GM21619 (cell line): ENCODE measurements at regions not wholly inside any gene's neighbourhood (a gene's known extent, or its start where the extent isn't known, plus 50 kb on each side); places are given as distances from the start of the nearest gene placed in this dataset.

Experiments used
- ATAC-seq: cut with Tn5 transposase; IDR thresholded peaks from one replicate; pipeline ENCODE4 v1.9.1; 2021; ENCODE audit not compliant: unreplicated experiment

DNA sequence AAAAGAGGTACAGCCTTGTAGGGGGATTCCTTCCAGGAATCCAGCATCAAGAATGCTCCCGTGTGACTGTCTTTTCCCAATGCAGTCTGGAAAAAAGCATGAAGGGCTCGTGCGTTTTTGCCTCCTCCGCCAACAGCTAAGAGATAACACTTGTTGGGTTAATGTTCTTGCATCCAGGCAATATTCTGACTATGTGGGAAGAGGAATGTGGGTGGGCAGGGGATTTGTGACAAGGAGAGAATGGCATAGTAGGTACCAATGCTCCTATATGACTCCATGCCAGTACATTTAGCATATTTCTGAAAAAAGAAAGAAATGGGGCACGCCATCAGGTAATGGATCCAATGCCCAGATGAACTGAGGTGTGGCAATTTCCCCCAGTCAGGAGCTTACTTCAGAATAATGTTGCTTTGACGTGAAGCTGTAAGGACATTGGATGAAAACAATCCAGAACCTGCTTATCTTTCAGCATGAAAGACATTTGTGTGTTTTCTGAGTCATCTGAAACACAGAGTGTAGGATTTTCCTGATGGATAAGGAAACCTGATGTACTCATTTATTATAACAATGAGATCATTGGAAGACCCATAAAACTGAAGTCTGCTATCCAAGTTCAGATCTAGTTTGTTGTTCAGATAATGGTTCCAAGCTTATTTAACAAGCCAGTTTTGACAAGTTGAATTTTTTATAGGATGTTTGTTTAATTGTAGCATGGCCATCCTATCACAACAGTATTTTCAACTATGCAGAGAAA lies 105.5 kb downstream of the LYPLAL1 start:
- ATAC-seq, result no peak

DNA sequence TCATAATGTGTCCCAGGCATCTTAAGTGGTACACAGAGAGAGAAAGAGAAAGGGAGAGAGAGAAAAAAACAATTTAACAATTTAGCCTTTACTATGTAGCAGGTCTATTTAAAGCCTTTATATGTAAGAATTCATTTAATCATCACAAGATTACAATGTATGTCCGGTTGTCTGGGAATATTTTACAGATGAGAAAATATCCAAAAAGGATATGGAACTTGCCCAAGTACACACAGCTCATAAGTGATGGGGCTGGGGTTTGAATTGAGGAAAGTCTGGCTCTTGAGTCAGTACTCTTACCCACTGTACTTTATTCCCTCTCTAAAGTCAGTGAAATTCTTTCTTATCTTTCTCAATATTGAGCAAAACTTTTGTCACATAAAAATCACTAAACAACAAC lies 104.6 kb downstream of the LYPLAL1 start:
- no peak for ATAC-seq

DNA sequence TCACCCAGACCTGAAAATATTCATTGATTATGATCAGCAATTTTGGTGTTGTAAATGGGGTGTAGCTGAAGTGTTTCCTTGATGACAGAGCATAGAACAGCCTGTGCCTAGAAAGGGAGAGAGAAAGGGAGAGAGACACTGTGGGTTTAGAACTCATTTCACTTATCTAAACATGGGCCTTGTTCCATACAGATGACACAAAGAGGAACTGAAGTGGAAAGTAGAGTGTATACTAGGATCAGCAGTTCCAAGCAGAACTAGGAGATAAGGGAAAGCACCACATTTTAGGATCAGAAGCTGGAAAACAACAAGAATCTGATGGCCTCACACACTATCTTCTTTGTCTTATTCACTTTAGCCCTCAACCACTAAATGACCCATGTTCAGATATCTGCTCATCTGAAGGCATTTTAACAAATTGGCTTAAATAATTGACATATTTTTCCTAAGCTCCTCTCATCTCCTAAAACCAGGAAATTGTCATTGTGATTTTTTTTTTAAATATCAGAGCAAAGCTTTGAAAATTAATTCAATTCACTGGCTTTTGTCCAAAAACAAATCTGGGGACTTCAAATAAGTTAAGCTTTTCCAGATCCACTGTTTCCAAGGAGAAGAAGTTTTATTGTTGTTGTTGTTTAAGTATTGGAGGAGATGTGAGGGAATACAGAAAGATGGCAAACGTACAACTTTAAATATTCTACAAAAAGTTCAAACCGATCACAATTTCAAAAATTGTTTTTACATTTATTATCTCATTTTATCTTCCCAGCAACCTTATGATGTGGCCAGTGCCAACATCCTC lies 103.8 kb downstream of the LYPLAL1 start:
- ATAC-seq, result no peak

DNA sequence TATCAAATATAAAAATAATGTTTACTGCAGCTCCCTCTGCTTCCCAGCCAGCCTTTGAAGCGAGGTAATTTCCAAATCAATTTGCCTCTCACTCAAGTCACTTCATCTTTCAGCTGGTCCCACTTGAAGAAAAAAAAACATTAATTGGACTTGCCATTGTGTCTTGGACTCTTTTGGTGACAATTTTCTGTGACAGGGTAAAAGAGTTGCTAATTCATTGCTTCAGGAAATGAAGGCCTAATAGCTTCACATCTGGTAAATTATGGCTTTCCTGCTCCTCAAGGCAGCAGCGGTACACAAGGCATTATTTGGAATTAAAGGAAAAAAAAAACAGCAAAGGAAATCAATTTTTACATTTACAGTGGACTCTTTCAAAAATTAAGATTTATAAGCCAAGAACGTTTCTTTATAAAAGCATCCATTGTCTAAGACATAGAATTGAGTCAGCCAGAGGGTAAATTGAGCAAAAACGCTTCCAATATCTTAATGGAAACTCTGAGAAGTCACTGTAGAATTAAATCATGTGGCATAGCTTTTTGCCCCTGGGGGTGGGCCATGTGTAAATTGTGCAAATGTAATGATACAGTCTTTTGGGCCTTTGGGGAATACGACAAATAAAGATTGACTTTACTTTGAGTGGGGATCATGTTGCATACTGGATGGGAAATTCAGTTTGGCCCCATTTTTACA lies 102.5 kb downstream of the LYPLAL1 start:
- ATAC-seq, result no peak

DNA sequence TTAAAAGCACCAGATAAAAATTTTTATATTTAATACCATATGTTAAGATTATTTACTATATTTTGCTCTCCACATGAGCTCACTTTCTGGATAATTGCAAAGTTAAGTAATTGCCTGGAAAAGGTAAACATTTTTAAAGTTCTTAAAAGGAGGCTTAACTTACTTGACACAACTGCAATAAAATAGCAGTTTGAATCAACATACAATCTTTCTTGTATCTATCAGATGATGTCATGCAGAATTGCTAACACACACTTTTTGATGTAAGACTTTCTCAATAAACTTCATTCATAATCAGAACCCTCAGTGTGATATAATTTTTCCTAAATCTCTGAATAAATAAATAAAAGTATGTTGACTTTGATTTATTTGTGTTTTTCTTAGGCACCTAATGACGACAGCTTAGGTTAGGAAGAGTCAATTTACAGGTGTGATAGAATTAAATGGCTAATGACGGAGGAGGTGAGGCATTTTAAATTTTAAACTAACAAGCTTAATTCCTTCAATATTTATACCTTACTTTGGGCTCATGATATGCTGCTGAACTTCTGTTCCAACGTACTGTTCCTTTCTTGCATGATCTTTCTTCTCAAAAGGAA lies 99.5 kb downstream of the LYPLAL1 start:
- ATAC-seq, result no peak

DNA sequence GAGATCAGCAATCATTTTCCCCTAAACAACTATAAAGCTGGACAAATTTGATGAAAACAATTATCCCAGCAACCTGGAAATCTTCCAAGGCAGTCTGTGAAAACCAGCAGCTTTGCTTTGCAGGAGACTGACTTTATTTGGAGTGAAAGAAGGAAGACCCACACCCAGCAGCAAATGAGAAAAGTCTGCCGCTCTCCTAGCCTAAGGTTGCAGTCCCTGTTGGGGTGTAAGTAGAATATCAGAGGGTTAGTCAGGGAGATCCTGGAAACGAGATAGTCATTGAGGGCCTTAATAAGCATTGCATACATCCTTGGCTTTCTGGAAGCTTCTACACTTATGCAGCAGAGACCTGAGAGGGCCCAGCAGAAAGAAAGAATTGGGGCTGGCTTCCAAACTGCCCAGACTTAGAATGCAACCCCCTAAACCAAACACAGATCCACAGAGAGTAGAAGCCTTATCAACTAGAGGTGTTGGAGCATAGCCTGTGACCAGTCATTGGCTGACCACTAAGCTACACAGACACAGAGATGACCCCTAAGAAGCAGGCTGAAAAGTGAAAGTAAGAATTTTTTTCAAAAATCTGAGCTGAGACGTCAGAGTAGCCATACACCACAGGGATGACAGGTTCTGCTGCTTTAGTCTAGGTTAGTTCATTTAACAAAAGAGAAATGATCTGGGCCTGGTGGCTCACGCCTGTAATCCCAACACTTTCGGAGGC lies 98.3 kb downstream of the LYPLAL1 start:
- peak; percentile 56 for ATAC-seq

DNA sequence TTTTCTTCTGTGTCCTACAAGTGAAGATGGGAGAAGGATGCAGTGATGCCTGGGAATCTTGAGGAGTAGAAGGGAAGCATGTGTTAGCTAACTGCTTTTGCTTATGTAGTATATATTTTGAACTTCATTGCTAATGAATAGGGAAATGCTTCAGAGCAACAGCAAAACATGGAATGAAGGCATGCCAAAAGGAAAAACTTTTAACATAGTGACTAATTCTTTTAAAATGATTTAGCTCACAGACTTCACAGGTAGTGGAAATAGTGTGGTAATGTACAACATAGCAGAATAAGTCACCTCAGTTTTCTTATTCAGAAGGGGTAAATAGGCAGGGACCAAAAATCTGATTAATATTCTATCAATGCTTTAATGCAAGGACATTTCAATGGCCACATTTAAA lies 95.5 kb downstream of the LYPLAL1 start:
- no peak for ATAC-seq

DNA sequence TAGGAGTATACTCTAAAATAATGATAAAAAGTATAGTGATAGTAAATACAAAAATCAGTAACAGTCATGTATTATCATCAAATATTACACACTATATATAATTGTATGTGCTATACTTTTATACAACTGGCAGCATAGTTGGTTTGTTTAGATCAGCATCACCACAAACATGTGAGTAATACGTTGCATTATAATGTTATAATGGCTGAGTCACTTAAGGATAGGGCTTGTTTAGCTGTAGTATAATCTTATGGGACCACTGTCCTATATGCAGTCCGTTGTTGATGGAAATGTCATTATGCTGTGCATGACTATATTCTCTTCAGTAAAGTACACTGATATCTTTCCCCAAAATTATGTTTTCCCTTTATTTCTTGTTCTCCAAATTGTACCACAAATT lies 92.8 kb downstream of the LYPLAL1 start:
- no peak for ATAC-seq

DNA sequence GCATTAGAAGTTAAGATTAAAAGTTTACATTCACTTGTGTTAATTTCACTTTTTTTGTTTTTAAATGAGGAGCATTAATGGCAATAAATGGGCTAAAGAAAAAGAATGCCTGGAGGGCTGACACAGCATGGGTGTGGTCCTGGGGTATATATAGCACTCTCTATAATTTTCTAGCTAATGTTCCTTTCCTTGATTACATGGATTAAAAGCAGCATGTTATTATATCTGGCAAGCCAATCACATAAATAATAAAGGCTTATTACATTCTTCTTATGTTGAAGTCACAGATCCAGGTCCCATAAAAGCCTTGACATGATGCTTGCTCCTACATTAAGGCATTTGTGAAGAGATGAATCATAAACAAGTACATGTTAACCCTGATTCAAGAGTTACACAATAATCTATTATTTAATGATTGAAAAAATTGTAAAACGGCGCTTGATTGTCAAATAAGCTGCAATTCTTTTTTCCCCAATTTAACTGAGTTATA lies 91.4 kb downstream of the LYPLAL1 start:
- no peak for ATAC-seq

DNA sequence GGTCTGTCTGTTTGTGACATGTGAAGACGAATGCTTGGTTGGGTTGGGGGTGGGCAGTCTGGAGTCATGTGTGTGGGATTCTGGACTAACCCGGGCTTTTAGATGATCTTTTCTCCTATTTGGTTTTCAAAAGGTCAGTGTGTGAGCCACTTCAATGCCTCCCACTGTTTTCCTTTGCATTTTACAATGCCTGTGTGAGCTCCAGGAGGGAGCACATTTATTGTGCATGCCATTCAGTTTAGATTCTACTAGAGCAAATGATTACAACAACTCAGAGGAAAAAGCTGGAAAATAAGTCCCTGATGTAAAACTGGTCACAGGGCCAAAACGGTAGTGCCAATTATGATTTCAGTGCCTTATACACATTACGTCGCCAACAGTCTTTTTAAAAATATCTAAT lies 90.9 kb downstream of the LYPLAL1 start:
- no peak for ATAC-seq
